ENCODE measurements at regions not wholly inside any gene's neighbourhood (a gene's known extent, or its start where the extent isn't known, plus 50 kb on each side); places are given as distances from the start of the nearest gene placed in this dataset.

GRCh38 chr7:35418716-35419390 is 165.0 kb upstream of the TBX20 start:
- TF ChIP-seq CTCF (IDR thresholded peaks at IDR 0.05 in 4 of 5, conservative IDR thresholded peaks at IDR 0.05 in 1 of 5) (no peak), POLR2A (IDR thresholded peaks at IDR 0.05) (no peak)

All from gastrocnemius medialis (tissue), 4 donors.